ENCODE measurements at regions not wholly inside any gene's neighbourhood (a gene's known extent, or its start where the extent isn't known, plus 50 kb on each side); places are given as distances from the start of the nearest gene placed in this dataset.

GRCh38 chr2:6755456-6755855 lies 110.3 kb downstream of the CMPK2 start:
- H3K4me3 ChIP-seq (ENCODE audit: insufficient read depth, low read depth, low read length) = no peak overlapping the region
- no peak overlapping the region for H3K4me2 ChIP-seq (ENCODE audit: low read length)
- Mint-ChIP-seq H3K4me1 (ENCODE audit: low read depth, unreplicated experiment) (no peaks in the 10 kb centered on the region), H3K4me3 (ENCODE audit: unreplicated experiment) (no peak overlapping the region), H3K36me3 (ENCODE audit: low read depth, unreplicated experiment) (no peaks in the 10 kb centered on the region), H3K9me3 (ENCODE audit: unreplicated experiment) (no peaks in the 10 kb centered on the region), H3K27ac (ENCODE audit: unreplicated experiment) (no peak overlapping the region), H3K27me3 (ENCODE audit: low read depth, unreplicated experiment) (peaks cover 2% of the 10 kb centered on the region)
- no peaks in the 10 kb centered on the region for H3K9me3 ChIP-seq (ENCODE audit: insufficient read depth, low read depth, low read length)
- no peaks in the 10 kb centered on the region for H3K27me3 ChIP-seq (ENCODE audit: insufficient read depth, low read length)
- no peak overlapping the region for H2AFZ ChIP-seq (ENCODE audit: low read depth, low read length)
- no peak for FAIRE-seq
- no peaks in the 10 kb centered on the region for H3K4me1 ChIP-seq (ENCODE audit: insufficient read depth, low read length)
- no peak for DNase-seq (ENCODE audit: low read depth)
- H3K9ac ChIP-seq (ENCODE audit: low read length) = no peak overlapping the region
- no peaks in the 10 kb centered on the region for H4K20me1 ChIP-seq (ENCODE audit: insufficient read depth, low read length)
- TF ChIP-seq EZH2 (IDR thresholded peaks at IDR 0.05; ENCODE audit: insufficient read depth, low read length) = no peak
- TF ChIP-seq CTCF (IDR thresholded peaks at IDR 0.05; ENCODE audit: insufficient read depth, low read depth, low read length) = no peak
- no peaks in the 10 kb centered on the region for H3K79me2 ChIP-seq (ENCODE audit: insufficient read depth, low read length)
- no peak overlapping the region for H3K27ac ChIP-seq (ENCODE audit: low read depth, low read length)
- H3K36me3 ChIP-seq (ENCODE audit: insufficient read depth, low read length) = no peaks in the 10 kb centered on the region

GRCh38 chr2:6757215-6757614 lies 108.5 kb downstream of the CMPK2 start:
- H2AFZ ChIP-seq (ENCODE audit: low read depth, low read length) = no peak overlapping the region
- Mint-ChIP-seq H3K27me3 (ENCODE audit: low read depth, unreplicated experiment) (peaks cover 2% of the 10 kb centered on the region), H3K4me3 (ENCODE audit: unreplicated experiment) (no peak overlapping the region), H3K27ac (ENCODE audit: unreplicated experiment) (no peak overlapping the region), H3K4me1 (ENCODE audit: low read depth, unreplicated experiment) (no peaks in the 10 kb centered on the region), H3K36me3 (ENCODE audit: low read depth, unreplicated experiment) (no peaks in the 10 kb centered on the region), H3K9me3 (ENCODE audit: unreplicated experiment) (no peaks in the 10 kb centered on the region)
- H3K9ac ChIP-seq (ENCODE audit: low read length) = no peak overlapping the region
- H3K27me3 ChIP-seq (ENCODE audit: insufficient read depth, low read length) = no peaks in the 10 kb centered on the region
- TF ChIP-seq EZH2 (IDR thresholded peaks at IDR 0.05; ENCODE audit: insufficient read depth, low read length) (no peak), CTCF (IDR thresholded peaks at IDR 0.05; ENCODE audit: insufficient read depth, low read depth, low read length) (no peak)
- H4K20me1 ChIP-seq (ENCODE audit: insufficient read depth, low read length) = no peaks in the 10 kb centered on the region
- H3K9me3 ChIP-seq (ENCODE audit: insufficient read depth, low read depth, low read length) = no peaks in the 10 kb centered on the region
- H3K4me3 ChIP-seq (ENCODE audit: insufficient read depth, low read depth, low read length) = no peak overlapping the region
- no peak for FAIRE-seq
- H3K4me2 ChIP-seq (ENCODE audit: low read length) = no peak overlapping the region
- no peaks in the 10 kb centered on the region for H3K79me2 ChIP-seq (ENCODE audit: insufficient read depth, low read length)
- H3K27ac ChIP-seq (ENCODE audit: low read depth, low read length) = no peak overlapping the region
- H3K36me3 ChIP-seq (ENCODE audit: insufficient read depth, low read length) = no peaks in the 10 kb centered on the region
- no peak for DNase-seq (ENCODE audit: low read depth)
- H3K4me1 ChIP-seq (ENCODE audit: insufficient read depth, low read length) = no peaks in the 10 kb centered on the region

GRCh38 chr2:6759689-6760088 lies 106.0 kb downstream of the CMPK2 start:
- Histone ChIP-seq H3K9me3 (ENCODE audit: insufficient read depth, low read depth, low read length) (no peaks in the 10 kb centered on the region), H4K20me1 (ENCODE audit: insufficient read depth, low read length) (no peaks in the 10 kb centered on the region), H3K36me3 (ENCODE audit: insufficient read depth, low read length) (no peaks in the 10 kb centered on the region), H3K9ac (ENCODE audit: low read length) (no peak overlapping the region), H3K27me3 (ENCODE audit: insufficient read depth, low read length) (no peaks in the 10 kb centered on the region), H3K4me1 (ENCODE audit: insufficient read depth, low read length) (no peaks in the 10 kb centered on the region), H3K79me2 (ENCODE audit: insufficient read depth, low read length) (no peaks in the 10 kb centered on the region), H3K27ac (ENCODE audit: low read depth, low read length) (no peak overlapping the region), H3K4me2 (ENCODE audit: low read length) (no peak overlapping the region), H2AFZ (ENCODE audit: low read depth, low read length) (no peak overlapping the region), H3K4me3 (ENCODE audit: insufficient read depth, low read depth, low read length) (no peak overlapping the region)
- no peak overlapping the region for H3K4me3 Mint-ChIP-seq (ENCODE audit: unreplicated experiment)
- DNase-seq (ENCODE audit: low read depth) (no peak), FAIRE-seq (no peak)
- no peaks in the 10 kb centered on the region for H3K36me3 Mint-ChIP-seq (ENCODE audit: low read depth, unreplicated experiment)
- no peaks in the 10 kb centered on the region for H3K4me1 Mint-ChIP-seq (ENCODE audit: low read depth, unreplicated experiment)
- TF ChIP-seq EZH2 (IDR thresholded peaks at IDR 0.05; ENCODE audit: insufficient read depth, low read length) (no peak), CTCF (IDR thresholded peaks at IDR 0.05; ENCODE audit: insufficient read depth, low read depth, low read length) (no peak)
- H3K9me3 Mint-ChIP-seq (ENCODE audit: unreplicated experiment) = peaks cover 2% of the 10 kb centered on the region
- peaks cover 2% of the 10 kb centered on the region for H3K27me3 Mint-ChIP-seq (ENCODE audit: low read depth, unreplicated experiment)
- no peak overlapping the region for H3K27ac Mint-ChIP-seq (ENCODE audit: unreplicated experiment)
